ENCODE measurements at regions not wholly inside any gene's neighbourhood (a gene's known extent, or its start where the extent isn't known, plus 50 kb on each side); places are given as distances from the start of the nearest gene placed in this dataset.

DNA sequence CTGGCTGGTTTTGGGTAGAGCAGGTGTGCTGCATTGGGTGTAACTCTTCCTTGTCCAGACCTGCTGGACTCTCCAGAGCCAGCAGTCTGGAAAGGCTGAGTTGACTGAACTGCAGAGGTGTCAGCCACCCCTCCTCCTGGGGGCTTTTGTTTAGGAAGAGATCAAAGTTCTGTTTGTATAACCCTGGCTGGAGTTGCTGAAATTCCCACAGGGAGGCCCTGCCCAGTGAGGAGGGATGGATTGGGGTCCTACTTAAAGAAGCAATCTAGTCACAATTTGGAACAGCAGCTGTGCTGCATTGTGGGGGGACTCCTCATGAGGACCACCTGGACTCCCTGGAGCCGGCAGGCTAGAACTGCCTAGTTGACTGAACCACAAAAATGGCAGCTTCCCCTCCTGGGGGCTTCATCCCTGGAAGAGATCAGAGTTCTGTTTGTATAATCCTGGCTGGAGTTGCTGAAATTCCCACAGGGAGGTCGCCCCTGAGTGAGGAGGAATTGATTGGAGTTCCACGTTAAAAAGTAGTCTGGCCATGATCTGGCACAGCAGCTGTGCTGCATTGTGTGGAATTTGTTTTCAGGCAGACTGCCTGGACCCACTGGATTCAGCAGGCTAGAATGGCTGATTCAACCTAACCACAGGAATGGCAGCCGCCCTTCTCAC is 264.9 kb upstream of the ZC4H2 start:
- Histone ChIP-seq H3K9me3 (replicated peaks; ENCODE audit: control insufficient read depth, insufficient read depth, low read length) (no peaks in the 10 kb centered on the region), H4K20me1 (replicated peaks; ENCODE audit: control insufficient read depth, extremely low read depth, insufficient read depth, low read length) (no peaks in the 10 kb centered on the region), H3K36me3 (ENCODE audit: control insufficient read depth in 2 of 2, extremely low read depth in 1 of 2, insufficient read depth in 2 of 2, low read length in 2 of 2) (no peaks in the 10 kb centered on the region), H3K27me3 (ENCODE audit: control insufficient read depth in 2 of 2, insufficient read depth in 2 of 2, low read length in 2 of 2) (no peaks in the 10 kb centered on the region), H3K4me3 (replicated peaks in 1 of 3; ENCODE audit: insufficient read depth in 1 of 3, low read depth in 1 of 3, low read length in 3 of 3) (no peak overlapping the region), H3K4me2 (ENCODE audit: insufficient read depth, low read length) (no peak overlapping the region), H3K79me2 (ENCODE audit: control insufficient read depth, insufficient read depth, low read length) (no peaks in the 10 kb centered on the region), H2AFZ (ENCODE audit: low read depth, low read length) (no peak overlapping the region), H3K27ac (ENCODE audit: insufficient read depth, low read depth, low read length) (no peak overlapping the region), H3K9ac (replicated peaks; ENCODE audit: extremely low read depth, insufficient read depth, low read length) (no peak overlapping the region), H3K4me1 (ENCODE audit: control insufficient read depth, extremely low read depth, insufficient read depth, low read length) (no peaks in the 10 kb centered on the region), H3K9me1 (replicated peaks; ENCODE audit: control insufficient read depth, extremely low read depth, insufficient read depth, low read length) (no peaks in the 10 kb centered on the region)
- ChIA-PET CTCF (no interaction called here), POLR2A (no interaction called here)
- TF ChIP-seq MYC (IDR thresholded peaks at IDR 0.05; ENCODE audit: low read depth, low read length) = no peak
- TF ChIP-seq EZH2 (IDR thresholded peaks at IDR 0.05; ENCODE audit: borderline replicate concordance, low read depth, low read length, severe bottlenecking) = no peak
- TF ChIP-seq, protein P1, sequence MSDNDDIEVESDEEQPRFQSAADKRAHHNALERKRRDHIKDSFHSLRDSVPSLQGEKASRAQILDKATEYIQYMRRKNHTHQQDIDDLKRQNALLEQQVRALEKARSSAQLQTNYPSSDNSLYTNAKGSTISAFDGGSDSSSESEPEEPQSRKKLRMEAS (IDR thresholded peaks at IDR 0.05; ENCODE audit: insufficient read depth, insufficient read length) = no peak
- no peak for TF ChIP-seq POLR2AphosphoS5 (IDR thresholded peaks at IDR 0.05; ENCODE audit: insufficient read depth, low read depth, low read length)
- TF ChIP-seq, protein P2, sequence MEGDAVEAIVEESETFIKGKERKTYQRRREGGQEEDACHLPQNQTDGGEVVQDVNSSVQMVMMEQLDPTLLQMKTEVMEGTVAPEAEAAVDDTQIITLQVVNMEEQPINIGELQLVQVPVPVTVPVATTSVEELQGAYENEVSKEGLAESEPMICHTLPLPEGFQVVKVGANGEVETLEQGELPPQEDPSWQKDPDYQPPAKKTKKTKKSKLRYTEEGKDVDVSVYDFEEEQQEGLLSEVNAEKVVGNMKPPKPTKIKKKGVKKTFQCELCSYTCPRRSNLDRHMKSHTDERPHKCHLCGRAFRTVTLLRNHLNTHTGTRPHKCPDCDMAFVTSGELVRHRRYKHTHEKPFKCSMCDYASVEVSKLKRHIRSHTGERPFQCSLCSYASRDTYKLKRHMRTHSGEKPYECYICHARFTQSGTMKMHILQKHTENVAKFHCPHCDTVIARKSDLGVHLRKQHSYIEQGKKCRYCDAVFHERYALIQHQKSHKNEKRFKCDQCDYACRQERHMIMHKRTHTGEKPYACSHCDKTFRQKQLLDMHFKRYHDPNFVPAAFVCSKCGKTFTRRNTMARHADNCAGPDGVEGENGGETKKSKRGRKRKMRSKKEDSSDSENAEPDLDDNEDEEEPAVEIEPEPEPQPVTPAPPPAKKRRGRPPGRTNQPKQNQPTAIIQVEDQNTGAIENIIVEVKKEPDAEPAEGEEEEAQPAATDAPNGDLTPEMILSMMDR (IDR thresholded peaks at IDR 0.05; ENCODE audit: extremely low read depth in 1 of 2, insufficient read depth in 1 of 2, low read depth in 1 of 2, low read length in 2 of 2) = no peak
- no peak for TF ChIP-seq GATA2 (IDR thresholded peaks at IDR 0.05; ENCODE audit: insufficient read depth, insufficient read length, low read depth, low read length)
- TF ChIP-seq FOS (IDR thresholded peaks at IDR 0.05; ENCODE audit: borderline replicate concordance, insufficient read depth, low read length) = no peak
- no peak for TF ChIP-seq JUN (IDR thresholded peaks at IDR 0.05; ENCODE audit: borderline replicate concordance, insufficient read depth, insufficient read length, low read depth)
- TF ChIP-seq POLR2A (IDR thresholded peaks at IDR 0.05; ENCODE audit: low read depth, low read length) = no peak
- no peak for DNase-seq (ENCODE audit: low read depth, low spot score)
- FAIRE-seq = no peak
- BruUV-seq (replicated peaks) = no TSS peak
- dilution Hi-C loops (cut with MboI; ENCODE audit: extremely low pct_ligation_motif_present, low sequenced_read_pairs) (no loop called here), intact Hi-C loops (cut with micrococcal nuclease) (no loop called here)

Measured in endothelial cell of umbilical vein (primary cell).